H1 (cell line): ENCODE measurements at regions not wholly inside any gene's neighbourhood (a gene's known extent, or its start where the extent isn't known, plus 50 kb on each side); places are given as distances from the start of the nearest gene placed in this dataset.

Source experiments
- CTCF ChIA-PET: fragments of 300-600 bp; sonication (Branson Sonifier 250); formaldehyde crosslinking; loops from one replicate; lab custom pipeline; 2021; ENCODE audit not compliant: partially characterized antibody; lab: Charles Lee
- POLR2A ChIA-PET: fragments of 300-600 bp; sonication (Branson Sonifier 250); formaldehyde crosslinking; loops from one replicate; lab custom pipeline; 2021; ENCODE audit warnings: inconsistent platforms; ENCODE audit not compliant: partially characterized antibody; lab: Charles Lee
- DNase-seq, 2 experiments: peaks; one replicate each; pipeline versions ENCODE4 v3.0.0 to v3.0.0-alpha.2; 2010 to 2022; ENCODE audit warnings: low spot score in 2 of 2, low read depth in 1 of 2, mixed read lengths in 1 of 2
- FAIRE-seq: peaks from 2 replicates; lab custom pipeline; 2011; peaks lifted over from hg19 to GRCh38; lab: Jason Lieb, UNC
- H2AFZ ChIP-seq: 2 replicates; pipeline ENCODE4 v1.8.1; 2012; ENCODE audit warnings: low read length, inconsistent platforms
- H2AK5ac ChIP-seq: 2 replicates; pipeline ENCODE4 v1.6.1; 2013; ENCODE audit warnings: low read depth, low read length
- H2BK120ac ChIP-seq: replicated peaks from 2 replicates; pipeline ENCODE3; 2013; ENCODE audit warnings: low read depth, low read length, inconsistent platforms
- H2BK12ac ChIP-seq: 2 replicates; pipeline ENCODE4 v1.6.1; 2013; ENCODE audit warnings: low read depth, low read length
- H2BK15ac ChIP-seq: 2 replicates; pipeline ENCODE4 v1.6.1; 2013; ENCODE audit warnings: low read length
- H2BK20ac ChIP-seq: 2 replicates; pipeline ENCODE4 v1.6.1; 2013; ENCODE audit warnings: low read length
- H2BK5ac ChIP-seq: 2 replicates; pipeline ENCODE4 v1.6.1; 2013; ENCODE audit warnings: low read depth, low read length
- H3K14ac ChIP-seq: 2 replicates; pipeline ENCODE4 v1.6.1; 2013; ENCODE audit warnings: inconsistent platforms; ENCODE audit not compliant: insufficient read length
- H3K18ac ChIP-seq: 2 replicates; pipeline ENCODE4 v1.6.1; 2013; ENCODE audit warnings: low read length; ENCODE audit errors: extremely low read depth
- H3K23ac ChIP-seq: 2 replicates; pipeline ENCODE4 v1.6.1; 2013; ENCODE audit warnings: inconsistent platforms; ENCODE audit not compliant: insufficient read length
- H3K23me2 ChIP-seq: 2 replicates; pipeline ENCODE4 v1.6.1; 2013; ENCODE audit warnings: low read depth, low read length
- H3K27ac ChIP-seq: 2 replicates; pipeline ENCODE4 v1.6.1; 2011; ENCODE audit warnings: low read depth, low read length, inconsistent platforms
- H3K27me3 ChIP-seq, 4 experiments: replicated peaks in 1 of 4; 1 replicate in 1 of 4; 2 replicates in 3 of 4; pipeline versions ENCODE4 v1.6.1 to v1.8.1; 2011 to 2013; ENCODE audit warnings: low read length in 3 of 4, mild to moderate bottlenecking in 3 of 4, inconsistent platforms in 2 of 4, mixed read lengths in 2 of 4, moderate library complexity in 1 of 4; ENCODE audit not compliant: control insufficient read depth in 3 of 4, insufficient read depth in 3 of 4; ENCODE audit errors: extremely low read depth in 1 of 4
- H3K36me3 ChIP-seq, 4 experiments: 2 replicates each; pipeline versions ENCODE4 v1.6.1 to v1.8.1; 2011 to 2013; ENCODE audit warnings: mild to moderate bottlenecking in 4 of 4, low read length in 3 of 4, moderate library complexity in 2 of 4, control low read depth in 1 of 4, inconsistent platforms in 1 of 4; ENCODE audit not compliant: insufficient read depth in 4 of 4, control insufficient read depth in 2 of 4
- H3K4ac ChIP-seq: replicated peaks from 2 replicates; pipeline ENCODE3; 2013; ENCODE audit warnings: low read length, low read depth, mixed read lengths, inconsistent platforms; ENCODE audit not compliant: insufficient read length
- H3K4me1 ChIP-seq, 4 experiments: replicated peaks in 1 of 4; 1 replicate in 1 of 4; 2 replicates in 3 of 4; pipeline versions ENCODE4 v1.6.1 to v1.8.1; 2011 to 2013; ENCODE audit warnings: low read length in 3 of 4, inconsistent platforms in 2 of 4, mixed read lengths in 1 of 4; ENCODE audit not compliant: insufficient read depth in 4 of 4, control insufficient read depth in 3 of 4
- H3K4me2 ChIP-seq, 2 experiments: 2 replicates each; pipeline versions ENCODE4 v1.6.1 to v1.8.1; 2011 to 2013; ENCODE audit warnings: low read depth in 2 of 2, low read length in 2 of 2, control low read depth in 1 of 2, inconsistent platforms in 1 of 2, mild to moderate bottlenecking in 1 of 2; ENCODE audit not compliant: insufficient read depth in 1 of 2
- H3K4me3 ChIP-seq, 4 experiments: fragments of 200-600, 300-600 bp in 1 of 4; sonication (generic), shearing (Covaris generic), sonication (Bioruptor Twin) in 1 of 4; 2 replicates each; pipeline versions ENCODE4 v1.5.1 to v1.8.1; 2011 to 2016; ENCODE audit warnings: low read length in 4 of 4, low read depth in 3 of 4, control low read depth in 2 of 4, inconsistent platforms in 2 of 4, mild to moderate bottlenecking in 2 of 4, mixed read lengths in 1 of 4, moderate library complexity in 1 of 4; ENCODE audit not compliant: insufficient read depth in 2 of 4; ENCODE audit errors: extremely low read depth in 1 of 4
- H3K56ac ChIP-seq: replicated peaks from 2 replicates; pipeline ENCODE3; 2013; ENCODE audit warnings: low read depth, mild to moderate bottlenecking, mixed read lengths, low read length, inconsistent platforms; ENCODE audit not compliant: insufficient read length
- H3K79me1 ChIP-seq: 2 replicates; pipeline ENCODE4 v1.6.1; 2013; ENCODE audit warnings: low read depth, low read length, control low read depth
- H3K79me2 ChIP-seq, 2 experiments: 2 replicates each; pipeline versions ENCODE4 v1.6.1 to v1.8.1; 2012 to 2013; ENCODE audit warnings: low read length in 2 of 2, mild to moderate bottlenecking in 2 of 2, inconsistent platforms in 1 of 2; ENCODE audit not compliant: insufficient read depth in 2 of 2, control insufficient read depth in 1 of 2
- H3K9ac ChIP-seq, 4 experiments: replicated peaks in 1 of 4; 1 replicate in 1 of 4; 2 replicates in 3 of 4; pipeline versions ENCODE4 v1.6.1 to v1.8.1; 2011 to 2013; ENCODE audit warnings: low read depth in 3 of 4, low read length in 3 of 4, control low read depth in 2 of 4, mild to moderate bottlenecking in 2 of 4, moderate library complexity in 2 of 4, inconsistent platforms in 1 of 4; ENCODE audit errors: extremely low read depth in 1 of 4
- H3K9me3 ChIP-seq, 2 experiments: 2 replicates each; pipeline versions ENCODE4 v1.6.1 to v1.8.1; 2012 to 2013; ENCODE audit warnings: mild to moderate bottlenecking in 2 of 2, moderate library complexity in 2 of 2, control low read depth in 1 of 2, inconsistent platforms in 1 of 2, low read depth in 1 of 2, low read length in 1 of 2, mixed read lengths in 1 of 2; ENCODE audit not compliant: insufficient read depth in 2 of 2
- H4K20me1 ChIP-seq, 2 experiments: replicated peaks in 1 of 2; 2 replicates each; pipeline versions ENCODE3 to v1.8.1; 2011 to 2013; ENCODE audit warnings: inconsistent platforms in 2 of 2, low read length in 2 of 2, mild to moderate bottlenecking in 1 of 2; ENCODE audit not compliant: insufficient read depth in 2 of 2, control insufficient read depth in 1 of 2
- H4K5ac ChIP-seq: 2 replicates; pipeline ENCODE4 v1.6.1; 2013; ENCODE audit warnings: low read length, low read depth, mixed read lengths, inconsistent platforms; ENCODE audit not compliant: insufficient read length
- H4K8ac ChIP-seq: 2 replicates; pipeline ENCODE4 v1.8.0; 2013; ENCODE audit warnings: mild to moderate bottlenecking, moderate library complexity, low read length, inconsistent platforms; ENCODE audit not compliant: insufficient read depth; ENCODE audit errors: extremely low read depth
- H4K91ac ChIP-seq: replicated peaks from 2 replicates; pipeline ENCODE3; 2013; ENCODE audit warnings: low read length, mixed read lengths, inconsistent platforms; ENCODE audit not compliant: insufficient read length
- CEBPB ChIP-seq: IDR thresholded peaks from 2 replicates; pipeline ENCODE4 v1.6.1; 2012; ENCODE audit warnings: low read depth, low read length
- E2F6 ChIP-seq: IDR thresholded peaks from 2 replicates; pipeline ENCODE4 v1.6.1; 2012; ENCODE audit warnings: inconsistent platforms
- EZH2 ChIP-seq: fragments of 200-600 bp; sonication (generic); IDR thresholded peaks from 2 replicates; pipeline ENCODE4 v1.7.1; 2012; ENCODE audit warnings: low read depth, mild to moderate bottlenecking, moderate library complexity, low read length, inconsistent platforms; ENCODE audit not compliant: severe bottlenecking
- FOSL1 ChIP-seq: IDR thresholded peaks from 2 replicates; pipeline ENCODE4 v1.6.1; 2011; ENCODE audit warnings: mild to moderate bottlenecking, low read depth, low read length, moderate library complexity; ENCODE audit not compliant: insufficient read depth
- HDAC2 ChIP-seq, 2 experiments: fragments of 300-600 bp in 1 of 2; sonication (generic) in 1 of 2; IDR thresholded peaks; 2 replicates each; pipeline ENCODE4 v1.6.1; 2011 to 2012; ENCODE audit warnings: low read depth in 2 of 2, low read length in 2 of 2, mild to moderate bottlenecking in 2 of 2, moderate library complexity in 2 of 2, borderline replicate concordance in 1 of 2, inconsistent platforms in 1 of 2
- KDM5A ChIP-seq: fragments of 200-600 bp; IDR thresholded peaks from 2 replicates; pipeline ENCODE4 v1.7.1; 2012; ENCODE audit warnings: mild to moderate bottlenecking, low read length, inconsistent platforms, mixed read lengths
- MAX ChIP-seq: IDR thresholded peaks from 2 replicates; pipeline ENCODE4 v1.6.1; 2012; ENCODE audit warnings: inconsistent platforms
- PHF8 ChIP-seq: fragments of 200-600 bp; sonication (generic); conservative IDR thresholded peaks from 2 replicates; pipeline ENCODE4 v1.7.1; 2012; ENCODE audit warnings: low read depth, mild to moderate bottlenecking, inconsistent platforms, low read length, moderate library complexity
- RBBP5 ChIP-seq: IDR thresholded peaks from 2 replicates; pipeline ENCODE4 v1.7.1; 2012; ENCODE audit warnings: low read depth, mild to moderate bottlenecking, inconsistent platforms, low read length, moderate library complexity, borderline replicate concordance
- RXRA ChIP-seq: IDR thresholded peaks from 2 replicates; pipeline ENCODE4 v1.6.1; 2011; ENCODE audit warnings: low read depth, mild to moderate bottlenecking, low read length, moderate library complexity; ENCODE audit not compliant: insufficient read depth
- SAP30 ChIP-seq: fragments of 300-600 bp; sonication (generic); IDR thresholded peaks from 2 replicates; pipeline ENCODE4 v1.7.1; 2012; ENCODE audit warnings: low read length, moderate library complexity, mild to moderate bottlenecking, inconsistent platforms; ENCODE audit not compliant: insufficient read depth, insufficient replicate concordance
- WGBS, 2 experiments: shearing (Covaris generic) in 1 of 2; methylation state at CpG; one replicate each; pipeline versions ENCODE4 v1.1.6 to v1.1.7; 2013 to 2015; ENCODE audit warnings: low lambda C conversion rate in 2 of 2, mixed read lengths in 2 of 2, inconsistent platforms in 1 of 2, low coverage in 1 of 2, missing lambda C conversion rate in 1 of 2; ENCODE audit not compliant: insufficient replicate concordance in 2 of 2, insufficient coverage in 1 of 2, insufficient read length in 1 of 2; ENCODE audit errors: extremely low coverage in 1 of 2, missing lambda C conversion rate in 1 of 2; 5-methylcytosine and 5-hydroxymethylcytosine counted together
- TF ChIP-seq, protein P1 (sequence below): IDR thresholded peaks from 2 replicates; pipeline ENCODE4 v1.6.1; 2011; ENCODE audit warnings: low read depth, mild to moderate bottlenecking, low read length; ENCODE audit not compliant: insufficient read depth

- H3K23me2 ChIP-seq, result no peaks in the 10 kb centered on the region
- no peak overlapping the region for H2BK120ac ChIP-seq
- H3K18ac ChIP-seq, result no peak overlapping the region
- no peaks in the 10 kb centered on the region for H3K79me1 ChIP-seq
- no peak overlapping the region for H3K4me2 ChIP-seq
- no peak overlapping the region for H3K27ac ChIP-seq
- no peak overlapping the region for H2AK5ac ChIP-seq
- H3K79me2 ChIP-seq, result no peaks in the 10 kb centered on the region
- H3K56ac ChIP-seq, result no peak overlapping the region
- H3K4me1 ChIP-seq, result peaks cover 0 to 7% (median 1%) of the 10 kb centered on the region in 4 experiments; a peak in 3 of 7 replicates
- no peak overlapping the region for H3K9ac ChIP-seq
- no peak for FAIRE-seq
- DNase-seq, result no peak
- no peak overlapping the region for H4K5ac ChIP-seq
- H3K4ac ChIP-seq, result no peak overlapping the region
- no peak overlapping the region for H4K91ac ChIP-seq
- no peak overlapping the region for H2BK12ac ChIP-seq
- H3K9me3 ChIP-seq, result no peaks in the 10 kb centered on the region
- no peak overlapping the region for H2BK20ac ChIP-seq
- no peak overlapping the region for H3K14ac ChIP-seq
- no peak overlapping the region for H2BK5ac ChIP-seq
- H3K36me3 ChIP-seq, result no peaks in the 10 kb centered on the region
- 90% methylated on average over 3 of the region's 3 CpGs; no CpG with 5 or more reads in 1 of the 2 experiments for WGBS, 2 experiments
- H4K8ac ChIP-seq, result no peak overlapping the region
- H3K4me3 ChIP-seq, result no peak overlapping the region
- H4K20me1 ChIP-seq, result no peaks in the 10 kb centered on the region
- H3K23ac ChIP-seq, result no peak overlapping the region
- no peak overlapping the region for H2BK15ac ChIP-seq
- no peaks in the 10 kb centered on the region for H3K27me3 ChIP-seq
- H2AFZ ChIP-seq, result no peak overlapping the region
- ChIA-PET CTCF (interaction anchor here (1.0 kb wide), 1 partner anchor 8 kb away, joined by 10 read pairs; no protein-coding TSS in a partner anchor), POLR2A (no interaction called here)
- TF ChIP-seq SAP30 (no peak), CEBPB (no peak), RXRA (no peak), KDM5A (no peak), FOSL1 (no peak), MAX (no peak), RBBP5 (no peak), HDAC2 (IDR thresholded peaks at IDR 0.05; ENCODE audit: borderline replicate concordance in 1 of 2, low read depth in 2 of 2, low read length in 2 of 2) (no peak), EZH2 (no peak), E2F6 (no peak), PHF8 (no peak)
- TF ChIP-seq, protein P1, sequence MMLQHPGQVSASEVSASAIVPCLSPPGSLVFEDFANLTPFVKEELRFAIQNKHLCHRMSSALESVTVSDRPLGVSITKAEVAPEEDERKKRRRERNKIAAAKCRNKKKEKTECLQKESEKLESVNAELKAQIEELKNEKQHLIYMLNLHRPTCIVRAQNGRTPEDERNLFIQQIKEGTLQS, result no peak
Observed at GRCh38 chr3:168872826-168873225, 777.1 kb upstream of the GOLIM4 start.
